ENCODE measurements at regions not wholly inside any gene's neighbourhood (a gene's known extent, or its start where the extent isn't known, plus 50 kb on each side); places are given as distances from the start of the nearest gene placed in this dataset.

- Histone ChIP-seq H3K4me1 (no peaks in the 10 kb centered on the region), H3K36me3 (no peaks in the 10 kb centered on the region), H3K27ac (no peak overlapping the region), H3K9me3 (no peaks in the 10 kb centered on the region), H3K4me3 (no peak overlapping the region), H3K27me3 (replicated peaks in 1 of 7) (peaks cover 0 to 6% (median 0%) of the 10 kb centered on the region in 7 donors)
- no peak for DNase-seq
- intact Hi-C loops (cut with DNase I; ENCODE audit: low total_unique reads) = no loop called here
- no peak for TF ChIP-seq CTCF (IDR thresholded peaks at IDR 0.05 in 8 of 11, conservative IDR thresholded peaks at IDR 0.05 in 3 of 11)
- TF ChIP-seq POLR2A (IDR thresholded peaks at IDR 0.05) = no peak
- TF ChIP-seq POLR2AphosphoS5 (IDR thresholded peaks at IDR 0.05) = no peak
- WGBS, 5 donors = 70 to 81% (median 75%) methylated on average over 8 of the region's 8 CpGs
Measured at GRCh38 chr7:156117542-156118247, 305.4 kb upstream of the SHH start.

- Histone ChIP-seq H3K27ac (no peak overlapping the region), H3K36me3 (no peaks in the 10 kb centered on the region), H3K27me3 (replicated peaks in 1 of 7) (peaks cover 0 to 3% (median 0%) of the 10 kb centered on the region in 7 donors), H3K4me1 (no peaks in the 10 kb centered on the region), H3K4me3 (no peak overlapping the region), H3K9me3 (no peaks in the 10 kb centered on the region)
- intact Hi-C loops (cut with DNase I; ENCODE audit: low total_unique reads) = no loop called here
- no peak for TF ChIP-seq CTCF (IDR thresholded peaks at IDR 0.05 in 8 of 11, conservative IDR thresholded peaks at IDR 0.05 in 3 of 11)
- TF ChIP-seq POLR2AphosphoS5 (IDR thresholded peaks at IDR 0.05) = no peak
- TF ChIP-seq POLR2A (IDR thresholded peaks at IDR 0.05) = no peak
- DNase-seq = no peak
- WGBS, 5 donors = 91 to 95% (median 92%) methylated on average over 12 of the region's 12 CpGs
Measured at GRCh38 chr7:156116514-156117215, 304.4 kb upstream of the SHH start.

GRCh38 chr7:156115582-156115981 is 303.3 kb upstream of the SHH start:
- H3K9me3 ChIP-seq = no peaks in the 10 kb centered on the region
- 85 to 92% (median 87%) methylated on average over 9 of the region's 9 CpGs for WGBS, 5 donors
- no peak for DNase-seq
- no peaks in the 10 kb centered on the region for H3K27me3 ChIP-seq (replicated peaks in 1 of 7)
- H3K4me3 ChIP-seq = no peak overlapping the region
- intact Hi-C loops (cut with DNase I; ENCODE audit: low total_unique reads) = no loop called here
- no peaks in the 10 kb centered on the region for H3K4me1 ChIP-seq
- H3K36me3 ChIP-seq = no peaks in the 10 kb centered on the region
- H3K27ac ChIP-seq = no peak overlapping the region
- TF ChIP-seq POLR2AphosphoS5 (IDR thresholded peaks at IDR 0.05) (no peak), POLR2A (IDR thresholded peaks at IDR 0.05) (no peak), CTCF (IDR thresholded peaks at IDR 0.05 in 8 of 11, conservative IDR thresholded peaks at IDR 0.05 in 3 of 11) (no peak)

- intact Hi-C loops (cut with DNase I; ENCODE audit: low total_unique reads) = no loop called here
- 65 to 72% (median 67%) methylated on average over 7 of the region's 7 CpGs for WGBS, 5 donors
- TF ChIP-seq POLR2A (IDR thresholded peaks at IDR 0.05) = no peak
- TF ChIP-seq CTCF (IDR thresholded peaks at IDR 0.05 in 8 of 11, conservative IDR thresholded peaks at IDR 0.05 in 3 of 11) = no peak
- TF ChIP-seq POLR2AphosphoS5 (IDR thresholded peaks at IDR 0.05) = no peak
- no peaks in the 10 kb centered on the region for H3K4me1 ChIP-seq
- DNase-seq = no peak
- peaks cover 0 to 4% (median 0%) of the 10 kb centered on the region in 8 donors for H3K9me3 ChIP-seq
- H3K27me3 ChIP-seq (replicated peaks in 1 of 7) = no peaks in the 10 kb centered on the region
- no peaks in the 10 kb centered on the region for H3K36me3 ChIP-seq
- no peak overlapping the region for H3K4me3 ChIP-seq
- H3K27ac ChIP-seq = no peak overlapping the region
Measured at GRCh38 chr7:156113731-156114130, 301.5 kb upstream of the SHH start.
